ENCODE measurements at regions not wholly inside any gene's neighbourhood (a gene's known extent, or its start where the extent isn't known, plus 50 kb on each side); places are given as distances from the start of the nearest gene placed in this dataset.
"Not testable (repeated sequence)": the region's sequence is repeated elsewhere in the genome, so short reads cannot be mapped to it uniquely, and the experiment has no call there.

DNA sequence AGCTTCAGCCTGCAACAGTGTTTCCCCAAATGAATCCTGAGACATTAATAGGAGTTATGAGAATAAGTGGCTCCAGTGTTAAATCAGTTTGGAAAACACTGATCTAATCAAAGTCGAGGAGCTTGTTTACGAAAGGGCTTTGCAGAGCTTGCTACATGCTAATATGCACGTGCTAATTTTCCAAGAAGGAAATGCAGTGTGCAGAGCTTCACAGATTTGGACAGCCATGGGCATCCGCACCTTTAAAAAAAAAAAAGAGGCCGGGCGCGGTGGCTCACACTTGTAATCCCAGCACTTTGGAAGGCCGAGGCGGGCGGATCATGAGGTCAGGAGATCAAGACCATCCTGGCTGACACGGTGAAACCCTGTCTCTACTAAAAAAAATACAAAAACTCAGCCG, 79.7 kb upstream of the LMO2 start:
- DNase-seq (ENCODE audit: low read depth) = not testable (repeated sequence)

DNA sequence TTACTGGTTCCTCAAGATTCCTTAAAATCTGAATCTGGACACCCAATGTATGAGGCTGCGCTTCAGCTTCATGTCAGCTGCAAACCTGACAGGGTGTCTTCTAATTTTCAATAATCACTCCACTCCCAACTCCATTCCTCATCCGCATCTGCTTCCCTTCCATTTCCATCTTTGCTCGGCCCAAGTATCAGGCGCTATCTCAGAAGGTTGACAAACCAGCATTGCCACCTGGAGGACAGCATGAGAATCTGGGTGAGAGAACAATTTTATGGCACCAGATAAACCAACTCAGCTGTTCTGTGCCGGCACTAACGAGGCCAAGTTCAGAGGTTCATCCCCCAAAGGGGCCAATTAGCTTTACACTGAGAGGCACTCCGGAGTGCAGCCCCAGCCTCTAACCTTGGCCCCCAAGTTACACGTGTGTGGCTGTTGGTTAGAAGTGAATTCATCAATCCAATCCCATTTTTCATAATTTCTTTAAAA, 79.1 kb upstream of the LMO2 start:
- no peak for DNase-seq (ENCODE audit: low read depth)

GRCh38 chr11:33967451-33967850, 75.6 kb upstream of the LMO2 start:
- DNase-seq (ENCODE audit: low read depth) = no peak

DNA sequence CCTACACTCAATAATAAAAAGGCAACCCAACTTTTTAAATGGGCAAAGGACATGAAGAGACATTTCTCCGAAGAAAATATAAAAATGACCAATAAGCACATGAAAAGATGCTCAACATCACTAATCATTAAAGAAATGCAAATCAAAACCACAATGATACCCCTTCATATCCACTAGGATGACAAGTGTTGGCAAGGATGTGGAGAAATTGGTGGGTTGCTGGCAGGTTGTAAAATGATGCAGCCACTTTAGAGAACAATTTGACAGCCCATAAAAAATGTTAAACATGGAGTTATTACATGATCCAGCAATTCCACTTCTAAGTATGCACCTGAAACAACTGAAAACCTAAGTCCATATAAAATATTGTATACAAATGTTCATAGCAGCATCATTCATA, 73.2 kb upstream of the LMO2 start:
- no peak for DNase-seq (ENCODE audit: low read depth)

GRCh38 chr11:33959855-33960400, 68.1 kb upstream of the LMO2 start:
- no peak for DNase-seq (ENCODE audit: low read depth)

- no peak for DNase-seq (ENCODE audit: low read depth)
Observed at GRCh38 chr11:33957304-33957917, 65.5 kb upstream of the LMO2 start.

DNA sequence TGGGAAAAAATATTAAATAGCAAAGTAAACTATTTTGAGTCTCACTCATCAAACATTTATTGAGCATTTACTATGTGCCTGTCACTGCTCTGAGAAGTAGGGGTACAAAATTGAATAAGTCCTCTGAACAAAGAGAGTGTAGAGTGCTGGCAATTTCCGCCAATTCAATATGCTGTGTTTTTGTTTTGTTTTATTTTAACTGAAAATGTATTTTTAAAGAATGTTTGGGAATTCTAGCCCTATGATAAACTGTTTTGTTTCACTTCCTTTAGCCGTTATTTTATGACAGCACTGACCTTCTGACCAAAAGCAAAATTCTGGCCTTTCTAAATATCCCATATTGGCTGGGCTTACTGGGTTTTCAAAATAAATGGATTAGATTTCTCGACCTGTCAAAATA, 64.7 kb upstream of the LMO2 start:
- no peak for DNase-seq (ENCODE audit: low read depth)

- DNase-seq (ENCODE audit: low read depth) = no peak
Observed at GRCh38 chr11:33953289-33953688, 61.4 kb upstream of the LMO2 start.

GRCh38 chr11:33952805-33953204, 60.9 kb upstream of the LMO2 start:
- no peak for DNase-seq (ENCODE audit: low read depth)

DNA sequence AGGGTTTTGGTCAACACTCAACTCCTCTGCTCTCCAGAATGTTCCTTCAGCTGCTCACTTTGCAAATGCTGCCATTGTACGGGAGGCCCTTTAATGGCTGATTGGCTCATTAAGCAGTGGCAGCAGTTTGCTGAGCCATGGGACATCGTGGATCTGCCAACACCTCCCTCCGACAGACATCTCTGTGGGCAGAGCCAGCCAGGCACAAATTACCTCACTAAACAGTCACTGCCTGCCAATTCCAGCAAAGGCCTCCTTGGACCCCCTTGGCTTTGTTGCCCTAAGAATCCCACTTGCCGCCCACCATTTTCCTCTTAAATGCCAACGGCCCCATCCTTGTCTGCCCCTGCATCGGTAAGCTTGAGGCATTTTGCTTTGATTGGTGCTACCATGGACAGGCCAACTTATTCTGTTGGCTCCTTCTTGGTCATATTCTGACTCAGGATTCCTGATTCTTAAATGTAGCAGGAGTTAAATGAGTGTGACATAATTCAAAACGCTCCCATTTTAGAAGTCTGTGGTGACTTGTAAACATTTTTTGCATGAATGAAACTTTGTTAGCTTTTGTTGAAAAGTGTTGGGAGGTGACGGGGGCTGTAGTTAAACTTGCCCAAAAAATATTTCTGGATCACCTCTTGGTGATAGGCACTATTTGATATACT, 57.5 kb upstream of the LMO2 start:
- no peak for DNase-seq (ENCODE audit: low read depth)

DNA sequence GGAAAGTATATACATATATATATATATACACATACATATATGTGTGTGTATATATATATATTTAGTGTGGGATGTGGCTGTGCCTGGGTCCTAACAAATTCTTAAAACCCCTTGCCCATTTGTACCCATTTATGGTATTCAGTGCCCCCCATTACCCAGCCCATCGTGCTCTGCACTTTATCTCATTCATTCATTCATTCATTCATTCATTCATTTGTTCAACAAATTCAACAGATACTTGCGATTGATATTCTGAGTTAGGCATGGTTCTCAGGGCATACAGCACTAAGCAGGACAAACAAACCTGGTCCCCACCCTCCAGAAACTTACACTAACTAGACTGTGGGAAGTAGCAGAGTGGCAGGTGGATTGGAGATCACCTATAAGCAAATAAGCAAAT, 56.6 kb upstream of the LMO2 start:
- no peak for DNase-seq (ENCODE audit: low read depth)

DNA sequence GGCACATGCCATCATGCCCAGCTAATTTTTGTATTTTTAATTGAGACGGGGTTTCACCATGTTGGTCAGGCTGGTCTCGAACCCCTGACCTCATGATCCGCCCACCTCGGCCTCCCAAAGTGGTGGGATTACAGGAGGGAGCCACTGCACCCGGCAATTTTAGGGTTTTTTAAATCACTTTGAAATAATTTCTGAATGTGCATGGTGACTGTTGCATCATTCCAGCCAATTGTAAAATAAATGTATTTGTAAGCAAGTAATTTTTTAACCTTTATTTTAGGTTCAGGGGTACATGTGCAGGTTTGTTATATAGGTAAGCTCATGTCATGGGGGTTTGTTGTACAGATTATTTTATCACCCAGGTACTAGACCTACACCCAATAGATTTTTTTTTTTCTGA, 56.0 kb upstream of the LMO2 start:
- DNase-seq (ENCODE audit: low read depth) = not testable (repeated sequence)

GRCh38 chr11:33946930-33947329, 55.1 kb upstream of the LMO2 start:
- no peak for DNase-seq (ENCODE audit: low read depth)

- DNase-seq (ENCODE audit: low read depth) = no peak
Observed at GRCh38 chr11:33945481-33946268, 53.8 kb upstream of the LMO2 start.

- DNase-seq (ENCODE audit: low read depth) = no peak
Observed at GRCh38 chr11:33944693-33945424, 53.0 kb upstream of the LMO2 start.

DNA sequence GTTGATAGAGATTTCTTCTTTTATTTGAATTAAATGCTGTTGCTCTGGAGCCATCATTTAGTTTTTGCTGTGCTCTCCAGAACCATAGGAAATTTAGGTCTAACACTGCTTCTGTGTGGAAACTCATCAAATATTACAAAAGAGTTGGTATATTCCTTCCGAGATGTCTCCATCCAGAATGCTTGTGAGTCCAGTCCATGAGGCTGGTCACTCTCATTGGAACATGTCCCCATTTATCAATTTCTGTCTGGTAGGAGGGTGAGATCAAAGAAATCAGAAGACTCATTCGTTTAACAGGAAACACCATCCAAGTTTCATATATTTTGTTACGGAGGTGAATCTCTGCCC, 52.4 kb upstream of the LMO2 start:
- DNase-seq (ENCODE audit: low read depth) = no peak

DNA sequence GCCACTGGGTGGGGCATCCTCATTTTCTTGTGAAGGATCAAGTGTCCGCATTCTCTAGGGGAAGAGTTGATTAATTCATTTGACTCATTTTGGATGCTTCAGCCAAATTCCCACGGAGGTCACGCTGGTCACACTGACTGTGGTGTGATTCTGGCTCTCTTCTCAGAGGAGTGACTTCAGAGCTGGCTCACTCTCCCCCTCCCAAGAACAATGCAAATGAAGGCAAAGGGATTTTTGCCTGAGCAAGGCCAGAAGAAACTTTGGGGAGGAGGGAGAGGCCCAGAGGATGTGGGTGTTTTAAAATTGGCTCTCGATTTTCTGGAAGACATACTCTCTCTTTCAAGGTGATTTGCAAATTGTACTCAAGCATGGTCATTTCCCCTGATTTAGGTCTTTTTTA, 51.1 kb upstream of the LMO2 start:
- DNase-seq (ENCODE audit: low read depth) = no peak

DNA sequence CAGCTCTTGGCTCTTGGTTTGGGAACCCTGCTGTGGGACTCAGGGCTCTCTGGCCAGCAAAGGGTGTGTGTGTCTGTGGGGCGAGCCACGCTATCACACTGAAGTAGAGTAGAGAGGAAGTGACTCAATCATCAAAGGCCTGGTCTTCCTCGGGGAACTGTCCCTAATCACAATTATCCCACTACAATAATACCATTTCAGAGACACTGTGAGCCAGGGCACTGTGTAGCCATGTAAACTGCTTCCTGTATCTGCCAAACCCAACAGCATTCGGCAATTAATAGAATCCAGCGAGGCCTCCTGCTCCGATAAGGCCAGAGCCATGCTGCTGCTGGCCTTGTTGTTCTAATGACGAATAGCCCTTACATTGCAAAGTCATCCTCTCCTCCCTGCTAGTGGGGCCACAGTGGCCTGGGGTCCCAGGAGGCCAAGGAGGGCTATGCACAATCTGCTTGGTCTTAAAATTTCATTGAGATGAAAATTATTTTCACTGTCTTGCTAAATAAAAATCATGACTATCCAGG, 49.8 kb upstream of the LMO2 start:
- no peak for DNase-seq (ENCODE audit: low read depth)
